SK-N-SH treated with all-trans-retinoic acid at 6 μM for 48 hours (cell line): ENCODE measurements at regions not wholly inside any gene's neighbourhood (a gene's known extent, or its start where the extent isn't known, plus 50 kb on each side); places are given as distances from the start of the nearest gene placed in this dataset.

Experiments used
- ARNTL ChIP-seq: fragments of 450-650 bp; formaldehyde crosslinking; IDR thresholded peaks from 2 replicates; pipeline ENCODE4 v1.5.0; 2020; ENCODE audit warnings: low read depth, mild to moderate bottlenecking, moderate library complexity, borderline replicate concordance
- CREB5 ChIP-seq: fragments of 250-450 bp; sonication (Bioruptor Pico); IDR thresholded peaks from 2 replicates; pipeline ENCODE4 v1.5.1; 2020; ENCODE audit warnings: low read depth, mild to moderate bottlenecking, moderate library complexity
- CSDC2 ChIP-seq: fragments of 250-450 bp; sonication (Bioruptor Pico); IDR thresholded peaks from 2 replicates; pipeline ENCODE4 v1.5.0; 2020; ENCODE audit warnings: mild to moderate bottlenecking, moderate library complexity
- CSRNP3 ChIP-seq: fragments of 250-450 bp; sonication (Bioruptor Pico); IDR thresholded peaks from 2 replicates; pipeline ENCODE4 v1.5.1; 2021; ENCODE audit warnings: mild to moderate bottlenecking, moderate library complexity
- GLIS3 ChIP-seq: fragments of 250-450 bp; sonication (Bioruptor Pico); IDR thresholded peaks from 2 replicates; pipeline ENCODE4 v1.5.0; 2020; ENCODE audit warnings: mild to moderate bottlenecking, moderate library complexity
- ISL1 ChIP-seq: fragments of 250-450 bp; sonication (Bioruptor Pico); IDR thresholded peaks from 2 replicates; pipeline ENCODE4 v2.1.2; 2022; ENCODE audit warnings: mild to moderate bottlenecking, moderate library complexity
- POU6F1 ChIP-seq: fragments of 250-450 bp; sonication (Bioruptor Pico); IDR thresholded peaks from 2 replicates; pipeline ENCODE4 v1.8.0; 2021; ENCODE audit warnings: low read depth, mild to moderate bottlenecking, moderate library complexity, borderline replicate concordance
- PPARA ChIP-seq: fragments of 250-450 bp; sonication (Bioruptor Pico); IDR thresholded peaks from 2 replicates; pipeline ENCODE4 v1.5.0; 2020; ENCODE audit warnings: mild to moderate bottlenecking, borderline replicate concordance
- SNAI2 ChIP-seq: fragments of 250-450 bp; sonication (Bioruptor Pico); IDR thresholded peaks from 2 replicates; pipeline ENCODE4 v1.5.0; 2020; ENCODE audit warnings: mild to moderate bottlenecking, moderate library complexity
- ZFP30 ChIP-seq: fragments of 450-650 bp; formaldehyde crosslinking; IDR thresholded peaks from 2 replicates; pipeline ENCODE4 v1.5.0; 2022; ENCODE audit warnings: mild to moderate bottlenecking, moderate library complexity

- TF ChIP-seq CSDC2 (no peak), ISL1 (CRISPR knock-in tag) (no peak), CREB5 (no peak), GLIS3 (CRISPR knock-in tag) (no peak), ARNTL (CRISPR knock-in tag) (no peak), PPARA (CRISPR knock-in tag) (no peak), ZFP30 (CRISPR knock-in tag) (no peak), POU6F1 (no peak), CSRNP3 (no peak), SNAI2 (CRISPR knock-in tag) (no peak)
Measured at GRCh38 chr9:74016004-74016403, 481.1 kb upstream of the RORB start.
